Limb (tissue), 2 donors: ENCODE measurements at regions not wholly inside any gene's neighbourhood (a gene's known extent, or its start where the extent isn't known, plus 50 kb on each side); places are given as distances from the start of the nearest gene placed in this dataset.
"Not testable (repeated sequence)": the region's sequence is repeated elsewhere in the genome, so short reads cannot be mapped to it uniquely, and the experiment has no call there.

Experiments used
- DNase-seq, 2 donors: peaks; one replicate each; pipeline ENCODE4 v3.0.0-alpha.2; 2016; ENCODE audit errors: extremely low spot score in 2 of 2

GRCh38 chr4:179196511-179196910 lies 1754.3 kb upstream of the AGA start:
- no peak for DNase-seq

- DNase-seq: no peak
Measured at GRCh38 chr4:179200681-179201080, 1758.4 kb upstream of the AGA start.

GRCh38 chr4:179225594-179225993 lies 1783.4 kb upstream of the AGA start:
- no peak for DNase-seq

- DNase-seq: no peak
Measured at GRCh38 chr4:179248821-179249220, 1806.6 kb upstream of the AGA start.

GRCh38 chr4:179268791-179269190 lies 1826.6 kb upstream of the AGA start:
- no peak for DNase-seq

GRCh38 chr4:179272282-179272681 lies 1830.0 kb upstream of the AGA start:
- DNase-seq: no peak

GRCh38 chr4:179278647-179279046 lies 1836.4 kb upstream of the AGA start:
- no peak for DNase-seq

GRCh38 chr4:179285696-179286095 lies 1843.5 kb upstream of the AGA start:
- DNase-seq: no peak

- no peak for DNase-seq
Measured at GRCh38 chr4:179291657-179292056, 1849.4 kb upstream of the AGA start.

GRCh38 chr4:179292468-179292867 lies 1850.2 kb upstream of the AGA start:
- no peak for DNase-seq

GRCh38 chr4:179307297-179308136 lies 1865.3 kb upstream of the AGA start:
- no peak for DNase-seq

GRCh38 chr4:179313823-179314222 lies 1871.6 kb upstream of the AGA start:
- no peak for DNase-seq

GRCh38 chr4:179325181-179325580 lies 1882.9 kb upstream of the AGA start:
- no peak for DNase-seq

- DNase-seq: no peak
Measured at GRCh38 chr4:179328627-179329026, 1886.4 kb upstream of the AGA start.

GRCh38 chr4:179331362-179331761 lies 1889.1 kb upstream of the AGA start:
- DNase-seq: no peak

- DNase-seq: no peak
Measured at GRCh38 chr4:179344861-179345260, 1902.6 kb upstream of the AGA start.

- DNase-seq: no peak
Measured at GRCh38 chr4:179352221-179352620, 1910.0 kb upstream of the AGA start.

GRCh38 chr4:179353786-179354185 lies 1911.5 kb upstream of the AGA start:
- DNase-seq: no peak

GRCh38 chr4:179361978-179362486 lies 1919.8 kb upstream of the AGA start:
- no peak for DNase-seq

GRCh38 chr4:179365932-179366331 lies 1923.7 kb upstream of the AGA start:
- DNase-seq: not testable (repeated sequence)

- DNase-seq: no peak
Measured at GRCh38 chr4:179372242-179372641, 1930.0 kb upstream of the AGA start.

- no peak for DNase-seq
Measured at GRCh38 chr4:179372746-179373145, 1930.5 kb upstream of the AGA start.

GRCh38 chr4:179378847-179379246 lies 1936.6 kb upstream of the AGA start:
- not testable (repeated sequence) for DNase-seq
